ENCODE measurements at regions not wholly inside any gene's neighbourhood (a gene's known extent, or its start where the extent isn't known, plus 50 kb on each side); places are given as distances from the start of the nearest gene placed in this dataset.

DNA sequence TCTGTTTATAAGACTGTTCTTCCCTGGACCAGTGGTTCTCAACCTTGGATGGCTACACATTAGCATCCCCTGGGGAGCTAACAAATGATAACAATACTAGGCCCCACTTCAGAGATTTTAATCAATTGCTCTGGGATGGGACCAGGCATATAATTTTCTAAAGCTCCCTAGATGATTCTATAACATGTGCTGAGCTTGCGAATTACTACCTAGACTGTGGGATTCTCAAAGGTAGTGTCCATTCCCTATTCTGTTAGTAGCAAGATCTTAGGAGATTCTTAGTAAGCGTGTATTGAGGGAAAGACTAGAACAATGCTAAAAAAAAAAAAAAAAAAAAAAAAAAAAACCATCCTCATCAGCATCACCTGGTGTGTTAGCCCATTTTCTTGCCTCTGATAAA is 412.0 kb upstream of the CDH5 start:
- Histone ChIP-seq H4K20me1 (ENCODE audit: insufficient read depth, low read length) (no peaks in the 10 kb centered on the region), H3K79me2 (ENCODE audit: insufficient read depth, low read depth, low read length) (no peaks in the 10 kb centered on the region), H3K4me3 (ENCODE audit: low read depth, low read length, poor library complexity, severe bottlenecking) (no peak overlapping the region), H3K4me1 (ENCODE audit: insufficient read depth, low read length, poor library complexity, severe bottlenecking) (no peaks in the 10 kb centered on the region), H3K36me3 (ENCODE audit: insufficient read depth, low read length) (no peaks in the 10 kb centered on the region), H3K4me2 (ENCODE audit: low read length) (no peak overlapping the region), H3K9me3 (ENCODE audit: low read length) (no peaks in the 10 kb centered on the region), H3K9me2 (ENCODE audit: insufficient read depth, low read length) (no peaks in the 10 kb centered on the region), H2AFZ (ENCODE audit: low read length) (no peak overlapping the region), H3K27ac (ENCODE audit: low read depth, low read length, poor library complexity, severe bottlenecking) (no peak overlapping the region)
- no peak for DNase-seq (ENCODE audit: low spot score)
- ChIA-PET CTCF (ENCODE audit: unreplicated experiment) (no interaction called here), POLR2A (no interaction called here)
- intact Hi-C loops (cut with micrococcal nuclease; ENCODE audit: unreplicated experiment), result no loop called here
- no TSS peak for BruUV-seq (replicated peaks)
- TF ChIP-seq EZH2phosphoT487 (IDR thresholded peaks at IDR 0.05; ENCODE audit: borderline replicate concordance, low read depth, low read length), result no peak
- TF ChIP-seq, protein P1, sequence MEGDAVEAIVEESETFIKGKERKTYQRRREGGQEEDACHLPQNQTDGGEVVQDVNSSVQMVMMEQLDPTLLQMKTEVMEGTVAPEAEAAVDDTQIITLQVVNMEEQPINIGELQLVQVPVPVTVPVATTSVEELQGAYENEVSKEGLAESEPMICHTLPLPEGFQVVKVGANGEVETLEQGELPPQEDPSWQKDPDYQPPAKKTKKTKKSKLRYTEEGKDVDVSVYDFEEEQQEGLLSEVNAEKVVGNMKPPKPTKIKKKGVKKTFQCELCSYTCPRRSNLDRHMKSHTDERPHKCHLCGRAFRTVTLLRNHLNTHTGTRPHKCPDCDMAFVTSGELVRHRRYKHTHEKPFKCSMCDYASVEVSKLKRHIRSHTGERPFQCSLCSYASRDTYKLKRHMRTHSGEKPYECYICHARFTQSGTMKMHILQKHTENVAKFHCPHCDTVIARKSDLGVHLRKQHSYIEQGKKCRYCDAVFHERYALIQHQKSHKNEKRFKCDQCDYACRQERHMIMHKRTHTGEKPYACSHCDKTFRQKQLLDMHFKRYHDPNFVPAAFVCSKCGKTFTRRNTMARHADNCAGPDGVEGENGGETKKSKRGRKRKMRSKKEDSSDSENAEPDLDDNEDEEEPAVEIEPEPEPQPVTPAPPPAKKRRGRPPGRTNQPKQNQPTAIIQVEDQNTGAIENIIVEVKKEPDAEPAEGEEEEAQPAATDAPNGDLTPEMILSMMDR (conservative IDR thresholded peaks at IDR 0.05; ENCODE audit: low read length), result no peak

DNA sequence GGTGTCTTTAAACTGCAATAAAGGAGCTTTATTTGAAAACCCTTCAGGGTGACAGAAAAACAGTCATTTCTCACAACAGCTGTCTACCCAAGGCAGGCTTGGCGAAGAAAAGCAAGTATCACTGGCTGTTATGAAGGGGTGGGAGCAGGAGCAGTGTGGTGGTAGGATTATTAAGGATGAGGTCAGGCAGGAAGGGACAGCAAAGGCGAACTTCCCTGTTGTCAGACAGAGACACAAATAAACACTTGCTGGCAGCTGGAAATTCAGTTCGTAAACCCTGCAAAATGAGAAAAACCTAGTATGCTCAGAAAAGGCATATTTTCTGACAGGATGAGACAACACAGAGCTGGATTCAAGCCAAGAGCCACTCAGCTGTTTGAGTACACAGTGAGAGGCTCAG is 416.3 kb upstream of the CDH5 start:
- ChIA-PET CTCF (ENCODE audit: unreplicated experiment) (no interaction called here), POLR2A (interaction anchor here (1.4 kb wide), 1 partner anchor 13 kb away, joined by 3 read pairs; no protein-coding TSS in a partner anchor)
- intact Hi-C loops (cut with micrococcal nuclease; ENCODE audit: unreplicated experiment), result no loop called here
- Histone ChIP-seq H3K9me2 (ENCODE audit: insufficient read depth, low read length) (no peaks in the 10 kb centered on the region), H3K9me3 (ENCODE audit: low read length) (no peaks in the 10 kb centered on the region), H3K36me3 (ENCODE audit: insufficient read depth, low read length) (no peaks in the 10 kb centered on the region), H4K20me1 (ENCODE audit: insufficient read depth, low read length) (no peaks in the 10 kb centered on the region), H2AFZ (ENCODE audit: low read length) (no peak overlapping the region), H3K27ac (ENCODE audit: low read depth, low read length, poor library complexity, severe bottlenecking) (no peak overlapping the region), H3K79me2 (ENCODE audit: insufficient read depth, low read depth, low read length) (no peaks in the 10 kb centered on the region), H3K4me1 (ENCODE audit: insufficient read depth, low read length, poor library complexity, severe bottlenecking) (no peaks in the 10 kb centered on the region), H3K4me2 (ENCODE audit: low read length) (no peak overlapping the region), H3K4me3 (ENCODE audit: low read depth, low read length, poor library complexity, severe bottlenecking) (no peak overlapping the region)
- no TSS peak for BruUV-seq (replicated peaks)
- no peak for DNase-seq (ENCODE audit: low spot score)
- TF ChIP-seq, protein P1 (conservative IDR thresholded peaks at IDR 0.05; ENCODE audit: low read length), result no peak
- no peak for TF ChIP-seq EZH2phosphoT487 (IDR thresholded peaks at IDR 0.05; ENCODE audit: borderline replicate concordance, low read depth, low read length)

DNA sequence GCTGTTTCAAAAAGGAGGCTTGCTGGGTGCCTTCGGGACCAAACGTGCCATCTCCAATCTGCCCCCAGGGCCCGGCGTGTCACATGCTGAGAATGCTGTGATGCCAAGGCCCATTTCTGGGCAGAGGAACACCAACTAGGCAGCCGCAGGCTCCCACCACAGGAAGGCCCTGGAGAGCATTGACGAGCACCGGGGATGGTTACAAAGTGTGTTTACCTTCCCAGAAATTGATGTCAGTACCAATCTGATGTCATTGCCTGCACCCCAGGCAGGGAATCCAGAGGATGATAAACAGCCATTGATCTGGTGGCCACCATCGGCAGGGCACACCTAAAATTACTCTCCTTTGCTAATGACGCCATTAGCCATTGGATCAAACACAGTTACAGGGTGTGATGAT is 418.1 kb upstream of the CDH5 start:
- BruUV-seq (replicated peaks), result no TSS peak
- Histone ChIP-seq H3K27ac (ENCODE audit: low read depth, low read length, poor library complexity, severe bottlenecking) (no peak overlapping the region), H2AFZ (ENCODE audit: low read length) (no peak overlapping the region)

More for the DNA sequence above, 418.1 kb upstream of the CDH5 start:
- Histone ChIP-seq H3K79me2 (ENCODE audit: insufficient read depth, low read depth, low read length) (no peaks in the 10 kb centered on the region), H4K20me1 (ENCODE audit: insufficient read depth, low read length) (no peaks in the 10 kb centered on the region), H3K4me1 (ENCODE audit: insufficient read depth, low read length, poor library complexity, severe bottlenecking) (no peaks in the 10 kb centered on the region), H3K4me2 (ENCODE audit: low read length) (no peak overlapping the region), H3K36me3 (ENCODE audit: insufficient read depth, low read length) (no peaks in the 10 kb centered on the region), H3K9me3 (ENCODE audit: low read length) (no peaks in the 10 kb centered on the region), H3K4me3 (ENCODE audit: low read depth, low read length, poor library complexity, severe bottlenecking) (no peak overlapping the region), H3K9me2 (ENCODE audit: insufficient read depth, low read length) (no peaks in the 10 kb centered on the region)
- intact Hi-C loops (cut with micrococcal nuclease; ENCODE audit: unreplicated experiment), result no loop called here
- POLR2A ChIA-PET, result no interaction called here
- TF ChIP-seq, protein P1 (conservative IDR thresholded peaks at IDR 0.05; ENCODE audit: low read length), result no peak
- TF ChIP-seq EZH2phosphoT487 (IDR thresholded peaks at IDR 0.05; ENCODE audit: borderline replicate concordance, low read depth, low read length), result no peak
- no peak for DNase-seq (ENCODE audit: low spot score)
- CTCF ChIA-PET (ENCODE audit: unreplicated experiment), result no interaction called here
